Germinal center (tissue), 1 donor: ENCODE measurements at regions not wholly inside any gene's neighbourhood (a gene's known extent, or its start where the extent isn't known, plus 50 kb on each side); places are given as distances from the start of the nearest gene placed in this dataset.

Source experiments
- DNase-seq: peaks from one replicate; pipeline ENCODE4 v3.0.0; 2012; ENCODE audit warnings: mixed read lengths, low spot score

DNA sequence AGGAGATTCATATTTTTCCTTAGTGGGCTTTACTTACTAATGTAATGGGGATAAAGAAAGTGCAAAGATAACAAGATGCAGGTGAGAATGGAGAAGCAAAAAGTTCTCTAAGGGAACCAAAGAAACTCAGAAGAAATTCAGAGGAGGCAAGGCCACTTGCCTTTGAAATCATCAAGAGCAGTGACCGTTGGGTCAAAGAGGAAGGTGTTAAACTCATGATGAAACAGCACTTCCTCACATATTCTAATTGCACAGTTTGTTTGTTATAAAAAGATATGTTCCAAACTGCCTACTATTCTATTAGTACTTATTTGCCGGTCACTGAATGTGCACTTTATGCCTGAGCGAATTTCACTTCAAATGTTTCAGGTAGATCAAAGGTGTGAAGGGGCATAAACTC is 975.1 kb downstream of the BCL11A start:
- DNase-seq, result no peak

DNA sequence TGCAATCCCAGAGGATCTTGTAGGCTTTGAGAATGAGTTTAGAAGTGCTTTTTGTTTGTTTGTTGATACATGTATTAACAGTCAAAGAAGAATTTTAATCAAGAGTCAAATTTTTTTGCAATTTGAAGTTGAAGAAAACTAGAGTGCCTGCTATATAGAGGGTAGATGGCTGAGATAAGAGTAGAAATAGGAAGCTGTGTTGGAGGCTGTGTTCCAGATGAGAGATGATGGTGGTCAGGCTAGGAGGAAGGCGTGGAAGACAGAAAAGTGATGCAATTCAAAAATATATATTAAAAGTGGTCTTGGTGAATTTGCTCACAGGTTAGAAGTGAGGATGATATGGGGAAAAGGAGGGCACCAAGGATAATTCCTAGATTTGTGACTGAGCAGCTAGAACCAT is 978.3 kb downstream of the BCL11A start:
- no peak for DNase-seq

- DNase-seq, result no peak
These were observed 981.2 kb downstream of the BCL11A start for GRCh38 chr2:59572227-59572626.

GRCh38 chr2:59570818-59571217 is 982.6 kb downstream of the BCL11A start:
- no peak for DNase-seq

- DNase-seq, result no peak
These were observed 984.3 kb downstream of the BCL11A start for GRCh38 chr2:59569124-59569523.

DNA sequence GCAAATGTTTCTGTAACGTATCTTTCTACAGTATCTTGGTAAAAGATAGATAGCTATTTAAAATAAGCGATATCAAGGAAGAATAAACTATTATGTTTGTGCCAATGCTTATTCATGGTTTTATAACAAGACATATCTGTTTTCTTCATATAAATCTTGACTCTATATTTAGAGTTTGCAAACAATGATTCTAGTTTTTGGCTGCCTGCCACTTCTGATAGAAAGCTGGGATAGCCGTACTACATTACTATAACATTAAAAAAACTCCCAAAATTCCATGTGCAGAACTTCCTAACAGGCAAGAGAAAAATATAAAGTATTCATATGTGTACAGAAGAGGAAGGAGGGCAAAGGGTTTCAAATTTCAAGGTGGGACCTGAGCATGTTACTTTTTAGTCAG is 985.0 kb downstream of the BCL11A start:
- DNase-seq, result no peak

- no peak for DNase-seq
These were observed 986.3 kb downstream of the BCL11A start for GRCh38 chr2:59567151-59567550.

DNA sequence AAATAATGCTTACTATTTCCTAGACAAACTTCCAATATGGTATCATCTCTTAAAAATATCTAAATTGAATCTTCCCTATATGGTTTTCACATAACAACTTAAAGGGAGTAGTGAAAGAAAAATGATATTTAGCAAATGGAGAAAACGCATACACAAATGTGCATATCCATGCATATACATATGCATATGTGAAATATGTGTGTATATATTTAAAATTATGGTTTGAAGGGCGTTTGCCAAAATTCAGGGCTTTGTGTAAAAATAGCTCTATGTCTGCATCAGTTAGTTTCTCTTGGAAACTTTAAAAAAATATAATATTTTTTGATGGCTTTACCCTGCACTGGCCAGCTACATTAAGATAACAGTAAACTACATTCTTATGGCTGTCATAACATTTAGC is 986.7 kb downstream of the BCL11A start:
- no peak for DNase-seq

GRCh38 chr2:59561281-59561680 is 992.2 kb downstream of the BCL11A start:
- DNase-seq, result no peak

GRCh38 chr2:59560769-59561168 is 992.7 kb downstream of the BCL11A start:
- DNase-seq, result no peak

GRCh38 chr2:59540864-59541263 is 1012.6 kb downstream of the BCL11A start:
- no peak for DNase-seq

DNA sequence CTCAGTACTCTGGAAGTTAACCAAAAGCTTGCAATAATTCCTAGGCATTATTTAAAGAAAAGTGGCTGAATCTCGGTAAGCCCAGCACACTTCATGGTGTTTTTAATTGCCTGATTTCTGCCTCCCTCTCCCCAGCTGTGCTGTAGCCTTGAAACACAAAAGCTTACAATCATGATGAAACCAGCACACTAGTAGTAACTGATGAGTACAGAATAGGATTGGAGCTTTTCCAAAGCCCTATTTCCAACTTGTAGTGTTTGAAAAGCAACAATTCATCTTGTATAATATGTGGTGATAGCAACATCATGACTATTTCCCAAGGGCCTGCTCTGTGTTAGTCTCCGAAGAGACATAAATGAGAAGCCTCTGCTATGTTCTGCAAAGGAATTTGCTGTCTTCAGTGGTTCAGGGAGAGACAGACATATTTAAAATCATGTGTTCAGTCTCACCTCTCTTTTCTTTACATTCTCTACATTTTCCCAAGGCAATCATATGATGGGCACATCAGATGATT is 1015.0 kb downstream of the BCL11A start:
- no peak for DNase-seq

GRCh38 chr2:59532808-59533207 is 1020.6 kb downstream of the BCL11A start:
- no peak for DNase-seq

DNA sequence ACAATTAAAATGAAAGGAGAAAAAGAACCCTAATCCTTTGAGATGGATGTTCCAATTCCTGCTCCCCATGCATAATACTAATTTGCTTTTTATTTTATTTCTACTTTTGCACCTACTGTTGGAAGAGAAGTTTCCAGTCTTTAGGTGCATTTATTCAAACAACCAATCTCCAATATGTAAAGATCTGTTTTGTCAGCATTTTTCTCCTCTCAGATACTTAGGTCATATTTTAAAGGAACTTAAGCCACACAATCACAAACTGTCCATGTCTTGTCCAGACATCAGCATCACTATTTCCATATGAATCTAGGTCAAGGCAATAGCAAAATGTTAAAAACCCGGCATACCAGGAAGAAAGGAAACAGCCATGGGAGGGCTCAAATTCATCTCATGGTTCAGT is 1023.2 kb downstream of the BCL11A start:
- no peak for DNase-seq

DNA sequence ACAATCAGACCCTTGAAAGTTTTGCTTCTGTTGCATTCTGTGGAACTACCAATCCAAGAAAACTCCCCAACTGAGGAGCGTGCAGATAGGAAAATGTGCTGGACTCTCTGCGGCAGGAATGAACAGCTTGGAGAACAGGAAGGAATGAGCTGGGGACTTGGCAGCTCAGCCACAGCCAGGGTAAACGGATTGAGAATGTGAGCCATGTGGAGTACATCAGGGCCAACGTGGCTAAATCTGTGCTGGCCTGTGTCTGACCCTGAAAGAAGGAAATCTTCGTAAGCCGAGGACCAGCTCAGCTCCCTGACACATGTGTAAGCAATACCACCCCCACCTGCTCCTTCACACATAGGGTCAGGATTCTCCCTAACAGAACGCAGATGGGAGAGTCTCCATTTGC is 1023.7 kb downstream of the BCL11A start:
- no peak for DNase-seq

DNA sequence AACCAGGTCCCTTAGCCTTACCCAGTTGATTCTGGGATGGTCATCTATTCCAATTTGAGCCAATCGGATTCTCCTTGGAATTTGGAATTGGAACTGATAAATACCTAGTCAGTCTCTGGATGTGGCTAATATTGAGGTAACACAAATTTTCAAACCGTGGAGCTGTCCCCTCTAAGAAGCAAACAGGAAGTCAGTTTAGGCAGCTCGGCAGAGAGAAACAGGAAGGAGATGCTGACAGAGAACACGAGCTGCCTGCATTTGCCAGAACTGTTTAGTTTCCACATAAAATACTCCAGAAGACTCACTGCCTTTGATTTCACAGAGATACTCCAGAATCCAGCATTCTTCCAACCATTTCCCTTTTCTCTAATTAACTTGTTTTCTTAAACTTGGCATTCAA is 1024.9 kb downstream of the BCL11A start:
- no peak for DNase-seq

DNA sequence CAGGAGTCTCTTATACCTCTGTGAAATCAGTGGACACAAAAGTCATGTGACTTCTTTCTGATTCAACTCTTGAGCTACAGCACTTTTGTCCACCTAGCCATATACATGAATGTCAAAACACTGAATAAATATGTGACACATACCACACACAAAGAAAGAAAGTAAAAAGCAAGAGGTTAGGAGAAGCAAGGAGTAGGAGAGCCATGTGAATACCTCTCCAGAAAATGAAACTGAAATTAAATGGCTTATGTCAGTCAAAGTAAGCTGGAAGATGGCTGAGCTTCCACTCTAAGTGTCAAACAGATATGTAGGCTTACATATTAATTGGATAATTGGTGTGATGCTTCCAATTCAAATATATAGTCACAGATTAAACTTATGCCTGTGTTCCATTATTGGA is 1050.5 kb downstream of the BCL11A start:
- DNase-seq, result no peak

DNA sequence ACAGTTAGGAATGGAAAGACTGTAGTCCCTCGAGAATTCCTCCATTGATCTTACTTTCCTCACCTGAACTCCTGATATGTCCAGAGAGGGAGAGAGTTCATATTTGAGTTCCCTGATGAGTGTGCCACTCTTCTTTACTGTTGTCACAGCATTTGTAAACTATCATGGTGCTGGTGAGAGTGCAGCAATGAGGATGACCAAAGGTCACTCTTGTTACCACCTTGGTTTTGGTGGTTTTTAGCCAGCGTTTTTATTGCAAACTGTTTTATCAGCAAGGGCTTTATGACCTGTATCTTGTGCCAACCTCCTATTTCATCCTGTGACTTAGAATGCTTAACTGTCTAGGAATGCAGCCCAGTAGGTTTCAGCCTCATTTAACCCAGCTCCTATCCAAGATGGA is 1062.5 kb downstream of the BCL11A start:
- no peak for DNase-seq

DNA sequence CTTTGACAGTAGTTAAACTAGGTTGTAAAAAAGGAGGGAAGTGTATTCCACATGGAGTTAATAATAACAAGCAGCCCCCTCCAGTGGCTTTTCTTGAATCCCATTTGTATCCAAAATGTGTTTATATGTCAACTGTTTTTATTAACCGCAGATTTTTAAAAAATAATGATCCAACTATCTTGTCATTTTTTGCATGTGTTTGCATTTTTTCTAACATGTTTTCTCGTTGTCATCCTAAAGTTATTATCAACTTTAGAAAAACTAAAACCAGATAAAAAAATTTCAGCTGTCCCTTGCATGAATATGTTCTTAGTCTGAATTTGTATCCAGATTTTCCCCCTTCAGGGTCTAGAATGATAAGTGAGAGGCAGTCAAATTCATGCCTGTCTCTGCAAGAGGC is 1063.3 kb downstream of the BCL11A start:
- DNase-seq, result no peak

GRCh38 chr2:59484673-59485072 is 1068.8 kb downstream of the BCL11A start:
- no peak for DNase-seq

DNA sequence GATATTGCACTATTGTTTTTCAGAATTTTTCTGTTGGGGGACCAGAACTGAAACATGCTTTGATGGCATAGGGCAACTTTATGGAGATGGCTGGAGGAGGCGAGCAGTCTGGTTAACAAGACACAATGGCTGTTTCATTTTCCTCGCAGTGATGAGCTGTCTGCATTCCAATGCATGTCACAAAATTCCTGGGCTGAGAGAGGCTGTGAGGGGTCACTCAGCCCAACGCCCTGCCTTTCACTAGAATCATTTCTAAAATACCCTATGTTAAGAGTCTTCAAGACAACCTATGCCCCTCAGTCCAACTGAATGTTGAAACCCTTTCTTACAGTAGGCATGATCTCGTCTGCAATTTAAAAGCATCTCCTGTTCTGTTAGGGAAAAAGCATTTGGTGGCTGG is 1090.0 kb downstream of the BCL11A start:
- DNase-seq, result no peak

DNA sequence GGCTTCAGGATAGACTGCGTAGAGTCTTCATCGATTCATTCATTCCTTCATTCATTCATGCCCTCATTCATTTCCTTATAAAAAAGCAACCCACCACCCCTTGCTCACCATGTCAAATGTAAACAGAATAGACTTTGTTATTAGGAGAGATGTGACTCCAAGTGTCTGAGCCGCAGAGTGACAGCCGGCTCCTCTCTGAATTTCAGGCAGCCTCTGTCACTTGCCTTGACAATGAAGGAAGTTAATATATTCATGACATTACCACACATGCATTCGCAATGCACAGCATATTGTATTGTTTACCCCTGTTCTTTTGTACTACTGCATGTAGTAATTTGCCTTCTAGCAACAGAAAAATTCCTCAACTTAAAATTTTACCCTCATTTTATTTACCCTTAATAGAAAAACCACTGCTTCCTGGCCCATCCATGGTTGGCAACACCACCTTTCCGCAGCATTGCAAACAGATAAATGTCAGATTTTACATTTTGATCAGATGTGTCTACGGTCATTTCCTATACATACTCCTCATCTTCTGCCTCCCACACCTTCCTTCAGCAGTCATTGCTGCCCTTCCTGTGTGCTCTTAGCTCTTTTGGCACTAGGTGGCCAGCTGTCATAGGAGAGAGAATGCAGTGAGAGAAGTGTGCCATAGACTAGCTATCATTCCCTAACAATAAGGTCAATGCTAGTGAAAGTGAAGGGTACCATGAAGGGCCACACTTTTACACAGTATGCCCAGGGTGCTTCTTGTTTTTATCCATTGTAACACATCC is 1090.8 kb downstream of the BCL11A start:
- no peak for DNase-seq

GRCh38 chr2:59461127-59461526 is 1092.3 kb downstream of the BCL11A start:
- DNase-seq, result no peak

DNA sequence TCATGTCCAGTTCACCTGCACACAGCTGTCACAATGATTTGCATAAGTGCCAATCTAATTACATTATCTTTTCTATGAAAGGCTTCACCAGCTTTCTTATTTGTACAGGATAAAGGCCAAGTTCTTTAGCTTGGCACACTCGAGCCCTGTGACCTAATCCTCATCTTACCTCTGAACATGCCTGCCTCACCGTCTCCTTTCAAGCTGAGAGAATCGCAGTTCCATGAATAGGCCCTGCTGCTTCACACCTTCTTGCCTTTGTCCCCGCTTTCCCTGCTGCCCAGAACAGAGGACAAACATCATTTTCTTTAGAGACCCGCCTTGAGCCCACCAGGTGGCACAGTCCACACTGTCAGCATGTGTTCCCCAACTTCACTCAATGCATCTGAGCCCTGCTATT is 1094.7 kb downstream of the BCL11A start:
- DNase-seq, result no peak
